Rectal smooth muscle tissue (tissue), 1 donor: ENCODE measurements at regions not wholly inside any gene's neighbourhood (a gene's known extent, or its start where the extent isn't known, plus 50 kb on each side); places are given as distances from the start of the nearest gene placed in this dataset.
"Not testable (repeated sequence)": the region's sequence is repeated elsewhere in the genome, so short reads cannot be mapped to it uniquely, and the experiment has no call there.

Experiments
- H3K27ac ChIP-seq: one replicate; pipeline ENCODE4 v1.7.0; 2013; ENCODE audit warnings: low read depth, low read length, inconsistent platforms
- H3K27me3 ChIP-seq: one replicate; pipeline ENCODE4 v1.7.0; 2013; ENCODE audit warnings: low read length; ENCODE audit not compliant: control insufficient read depth, insufficient read depth
- H3K36me3 ChIP-seq: one replicate; pipeline ENCODE4 v1.7.0; 2013; ENCODE audit warnings: low read length; ENCODE audit not compliant: control insufficient read depth, insufficient read depth
- H3K4me1 ChIP-seq: one replicate; pipeline ENCODE4 v1.7.0; 2013; ENCODE audit warnings: low read length; ENCODE audit not compliant: control insufficient read depth, insufficient read depth
- H3K4me3 ChIP-seq: one replicate; pipeline ENCODE4 v1.7.0; 2013; ENCODE audit warnings: low read length
- H3K9ac ChIP-seq: one replicate; pipeline ENCODE4 v1.7.0; 2013; ENCODE audit warnings: low read length

- not testable (repeated sequence) for H3K4me3 ChIP-seq, H3K4me1 ChIP-seq, H3K27me3 ChIP-seq, H3K9ac ChIP-seq, H3K36me3 ChIP-seq, H3K27ac ChIP-seq
Observed at GRCh38 chr14:106703651-106704050, 1177.3 kb downstream of the TMEM121 start.

- not testable (repeated sequence) for H3K36me3 ChIP-seq, H3K27me3 ChIP-seq, H3K27ac ChIP-seq, H3K9ac ChIP-seq, H3K4me1 ChIP-seq, H3K4me3 ChIP-seq
Observed at GRCh38 chr14:106706488-106706887, 1180.1 kb downstream of the TMEM121 start.

GRCh38 chr14:106710187-106710586 lies 1183.8 kb downstream of the TMEM121 start:
- not testable (repeated sequence) for H3K36me3 ChIP-seq, H3K4me3 ChIP-seq, H3K9ac ChIP-seq, H3K4me1 ChIP-seq, H3K27ac ChIP-seq, H3K27me3 ChIP-seq

DNA sequence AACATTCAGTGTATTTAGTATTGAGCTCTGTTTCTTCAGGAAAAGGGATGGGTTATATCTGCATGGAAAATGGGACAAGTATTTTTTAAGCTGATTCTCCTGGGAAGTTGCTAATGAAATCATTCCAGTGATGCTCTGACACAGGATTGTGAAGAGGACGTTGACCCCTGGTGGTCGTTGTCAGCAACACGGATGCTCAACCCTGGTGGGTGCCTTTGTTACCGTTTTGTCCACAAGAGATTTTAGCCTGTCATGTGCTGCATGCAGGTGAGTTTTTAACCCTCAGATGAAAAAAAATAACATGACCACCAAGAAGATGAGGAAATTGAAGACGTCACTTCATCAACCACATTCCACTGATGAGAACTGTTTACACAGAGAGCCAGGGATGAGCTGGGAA lies 1186.1 kb downstream of the TMEM121 start:
- not testable (repeated sequence) for H3K27ac ChIP-seq, H3K27me3 ChIP-seq, H3K9ac ChIP-seq, H3K36me3 ChIP-seq, H3K4me1 ChIP-seq, H3K4me3 ChIP-seq

GRCh38 chr14:106714446-106715428 lies 1188.4 kb downstream of the TMEM121 start:
- not testable (repeated sequence) for H3K27me3 ChIP-seq, H3K36me3 ChIP-seq, H3K4me1 ChIP-seq, H3K9ac ChIP-seq, H3K4me3 ChIP-seq, H3K27ac ChIP-seq

- H3K4me1 ChIP-seq, H3K27me3 ChIP-seq, H3K4me3 ChIP-seq, H3K36me3 ChIP-seq, H3K27ac ChIP-seq, H3K9ac ChIP-seq: not testable (repeated sequence)
Observed at GRCh38 chr14:106717544-106717943, 1191.2 kb downstream of the TMEM121 start.

- H3K9ac ChIP-seq, H3K4me3 ChIP-seq, H3K27ac ChIP-seq, H3K27me3 ChIP-seq, H3K4me1 ChIP-seq, H3K36me3 ChIP-seq: not testable (repeated sequence)
Observed at GRCh38 chr14:106719880-106720279, 1193.5 kb downstream of the TMEM121 start.

GRCh38 chr14:106721926-106722325 lies 1195.5 kb downstream of the TMEM121 start:
- not testable (repeated sequence) for H3K27me3 ChIP-seq, H3K4me3 ChIP-seq, H3K4me1 ChIP-seq, H3K9ac ChIP-seq, H3K27ac ChIP-seq, H3K36me3 ChIP-seq

DNA sequence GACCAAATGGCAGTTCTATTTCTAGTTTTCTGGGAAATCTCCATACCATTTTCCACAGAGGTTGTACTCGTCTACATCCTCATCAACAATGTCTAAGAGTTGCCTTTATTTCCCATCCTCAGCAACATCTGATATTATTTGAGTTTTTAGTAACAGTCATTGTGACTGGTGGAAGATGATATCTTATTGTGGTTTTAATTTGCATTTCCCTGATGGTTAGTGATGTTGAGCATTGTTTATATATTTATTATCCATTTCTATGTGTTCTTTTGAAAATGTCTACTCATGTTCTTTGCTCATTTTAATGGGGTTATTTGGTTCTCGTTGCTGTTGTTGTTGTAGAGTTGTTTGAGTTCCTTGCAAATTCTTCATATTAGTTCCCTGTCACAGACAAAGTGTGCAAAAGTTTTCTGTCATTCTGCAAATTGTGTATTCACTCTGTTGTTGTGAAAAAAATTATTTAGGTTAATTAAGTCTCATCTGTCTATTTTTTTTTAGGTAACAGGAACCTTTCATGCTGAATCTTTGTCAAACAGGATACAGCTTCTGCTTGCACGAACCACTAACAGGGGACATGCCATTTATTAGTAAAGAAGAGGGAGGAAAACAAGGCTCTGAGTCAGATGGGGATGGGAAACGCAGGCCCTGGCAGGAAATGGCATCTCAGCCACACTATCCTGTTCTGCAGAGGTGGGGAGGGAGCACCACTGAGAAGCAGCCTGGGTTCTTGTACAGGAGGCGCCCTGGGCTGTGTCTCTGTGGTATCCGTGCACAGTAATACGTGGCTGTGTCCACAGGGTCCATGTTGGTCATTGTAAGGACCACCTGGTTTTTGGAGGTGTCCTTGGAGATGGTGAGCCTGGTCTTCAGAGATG lies 1196.7 kb downstream of the TMEM121 start:
- not testable (repeated sequence) for H3K27me3 ChIP-seq, H3K4me3 ChIP-seq, H3K4me1 ChIP-seq, H3K9ac ChIP-seq, H3K36me3 ChIP-seq, H3K27ac ChIP-seq

GRCh38 chr14:106727962-106728361 lies 1201.6 kb downstream of the TMEM121 start:
- not testable (repeated sequence) for H3K9ac ChIP-seq, H3K27ac ChIP-seq, H3K4me3 ChIP-seq, H3K4me1 ChIP-seq, H3K27me3 ChIP-seq, H3K36me3 ChIP-seq

DNA sequence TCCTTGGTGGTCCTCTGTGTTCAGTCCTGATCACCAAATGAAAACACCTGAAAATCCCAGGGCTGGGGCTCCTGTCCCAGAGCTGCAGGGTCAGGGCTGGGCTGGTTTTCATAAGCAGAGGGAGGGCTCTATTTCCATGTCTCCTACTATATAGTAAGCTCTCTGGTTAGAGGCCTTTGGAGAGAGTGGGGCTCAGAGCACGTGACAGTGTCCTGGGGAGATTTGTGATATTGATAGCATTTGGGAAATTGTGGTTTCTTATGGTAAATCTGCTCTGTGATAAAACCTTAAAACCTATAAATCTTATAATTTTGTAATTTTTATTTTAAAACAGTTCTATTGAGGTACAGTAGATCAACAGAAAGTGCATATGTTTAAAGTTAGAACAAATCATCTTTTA lies 1202.2 kb downstream of the TMEM121 start:
- Histone ChIP-seq H3K9ac (no peak overlapping the region), H3K4me3 (no peak overlapping the region), H3K4me1 (no peaks in the 10 kb centered on the region), H3K27me3 (no peaks in the 10 kb centered on the region), H3K27ac (no peak overlapping the region), H3K36me3 (no peaks in the 10 kb centered on the region)

DNA sequence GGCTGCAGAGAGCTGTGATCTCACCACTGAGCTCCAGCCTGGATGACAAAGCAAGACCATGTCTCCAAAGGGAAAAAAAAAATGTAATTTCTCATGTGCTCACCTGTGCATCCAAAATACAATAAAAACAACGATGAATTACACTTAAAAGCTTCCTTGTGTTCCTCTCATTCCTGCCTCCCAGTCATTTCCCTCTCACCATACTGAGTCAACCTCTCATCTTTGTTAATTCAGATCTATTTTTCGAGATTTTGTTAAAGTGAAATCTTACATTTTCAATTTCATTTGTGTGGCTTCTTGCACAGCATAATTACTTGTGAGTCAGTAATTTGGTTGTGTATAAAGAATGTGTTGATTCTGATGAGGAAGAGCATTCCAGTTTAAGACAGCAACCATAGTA lies 1203.2 kb downstream of the TMEM121 start:
- no peak overlapping the region for H3K9ac ChIP-seq
- no peaks in the 10 kb centered on the region for H3K27me3 ChIP-seq
- H3K4me1 ChIP-seq: no peaks in the 10 kb centered on the region
- H3K4me3 ChIP-seq: no peak overlapping the region
- H3K36me3 ChIP-seq: no peaks in the 10 kb centered on the region
- no peak overlapping the region for H3K27ac ChIP-seq
